Panc1 (cell line): ENCODE measurements at regions not wholly inside any gene's neighbourhood (a gene's known extent, or its start where the extent isn't known, plus 50 kb on each side); places are given as distances from the start of the nearest gene placed in this dataset.

Experiments
- ATAC-seq: fragments of 200-7000 bp; cut with Tn5 transposase; 2 replicates; pipeline ENCODE4 v1.9.1; 2020; ENCODE audit warnings: mild to moderate bottlenecking, moderate library complexity
- BruUV-seq: library from RNA; stranded (reverse); fragments of 400-500 nt; replicated peaks from 2 replicates; lab custom pipeline; 2021; lab: Mats Ljungman, UMichigan
- CTCF ChIA-PET: fragments of 300-600 bp; sonication (Branson Sonifier 250); formaldehyde crosslinking; loops from one replicate; lab custom pipeline; 2022; ENCODE audit warnings: antibody characterized with exemption; lab: Charles Lee
- POLR2A ChIA-PET: fragments of 300-600 bp; sonication (Branson Sonifier 250); formaldehyde crosslinking; loops from one replicate; lab custom pipeline; 2022; ENCODE audit warnings: antibody characterized with exemption; lab: Charles Lee
- DNase-seq: peaks from one replicate; pipeline ENCODE4 v3.0.0-alpha.2; 2010; ENCODE audit warnings: low read depth, low spot score
- H3K27ac ChIP-seq: 2 replicates; pipeline ENCODE4 v1.5.1; 2011; ENCODE audit warnings: mild to moderate bottlenecking, low read length, inconsistent platforms
- H3K27me3 ChIP-seq: fragments of 200-500 bp; sonication (Bioruptor generic); 2 replicates; pipeline ENCODE4 v1.6.0; 2014; ENCODE audit warnings: low read length, inconsistent platforms; ENCODE audit not compliant: control insufficient read depth, insufficient read depth
- H3K36me3 ChIP-seq: fragments of 200-500 bp; sonication (Bioruptor generic); 2 replicates; pipeline ENCODE4 v1.5.1; 2014; ENCODE audit warnings: inconsistent platforms, mild to moderate bottlenecking, low read length, moderate library complexity; ENCODE audit not compliant: control insufficient read depth, insufficient read depth
- H3K4me1 ChIP-seq: 2 replicates; pipeline ENCODE4 v1.5.1; 2011; ENCODE audit warnings: inconsistent platforms, mild to moderate bottlenecking, low read length, moderate library complexity; ENCODE audit not compliant: control insufficient read depth, insufficient read depth
- H3K4me3 ChIP-seq, 2 experiments: 2 replicates each; pipeline ENCODE4 v1.5.1; 2011 to 2012; ENCODE audit warnings: low read depth in 2 of 2, low read length in 2 of 2, mild to moderate bottlenecking in 2 of 2, inconsistent platforms in 1 of 2, moderate library complexity in 1 of 2
- H3K9me3 ChIP-seq: fragments of 200-500 bp; sonication (Bioruptor generic); 2 replicates; pipeline ENCODE4 v1.5.1; 2014; ENCODE audit warnings: low read depth, mild to moderate bottlenecking, inconsistent platforms, low read length, moderate library complexity; ENCODE audit not compliant: control insufficient read depth, insufficient read depth
- CTCF ChIP-seq: fragments of 450-650 bp; IDR thresholded peaks from 2 replicates; pipeline ENCODE4 v1.5.1; 2017; ENCODE audit warnings: mild to moderate bottlenecking
- POLR2AphosphoS5 ChIP-seq: IDR thresholded peaks from 2 replicates; pipeline ENCODE4 v1.6.1; 2012; ENCODE audit warnings: mild to moderate bottlenecking, low read depth, low read length, moderate library complexity
- REST ChIP-seq, 2 experiments: IDR thresholded peaks; 2 replicates each; pipeline ENCODE4 v1.6.1; 2011 to 2012; ENCODE audit warnings: low read depth in 2 of 2, control low read depth in 1 of 2, low read length in 1 of 2, mild to moderate bottlenecking in 1 of 2, moderate library complexity in 1 of 2; ENCODE audit not compliant: insufficient read depth in 1 of 2
- SIN3A ChIP-seq: IDR thresholded peaks from 2 replicates; pipeline ENCODE4 v1.6.1; 2012; ENCODE audit warnings: low read depth, mild to moderate bottlenecking, low read length, moderate library complexity, borderline replicate concordance; ENCODE audit not compliant: insufficient read depth
- TCF7L2 ChIP-seq: IDR thresholded peaks from 2 replicates; pipeline ENCODE4 v1.6.1; 2011; ENCODE audit warnings: mild to moderate bottlenecking, low read depth, low read length, inconsistent platforms
- in situ Hi-C: cut with HindIII; loops from 2 replicates; pipeline ENCODE4 v1.10.0; 2016; ENCODE audit warnings: low sequenced_read_pairs, low pct_unique_long_range_greater_than_20kb
- intact Hi-C: fragments of 100-400 bp; cut with micrococcal nuclease; formaldehyde crosslinking; loops from one replicate; pipeline ENCODE4 v1.10.0; 2022; ENCODE audit not compliant: unreplicated experiment

GRCh38 chr2:239881031-239881471 is 144.1 kb downstream of the NDUFA10 start:
- no peak for DNase-seq
- TF ChIP-seq TCF7L2: no peak
- no peak for TF ChIP-seq REST (IDR thresholded peaks at IDR 0.05; ENCODE audit: insufficient read depth in 1 of 2, low read depth in 2 of 2, low read length in 1 of 2)
- TF ChIP-seq SIN3A: no peak
- TF ChIP-seq CTCF: no peak
- TF ChIP-seq POLR2AphosphoS5: no peak
- no peak overlapping the region for H3K27ac ChIP-seq
- POLR2A ChIA-PET: no interaction called here
- ATAC-seq: no peak
- BruUV-seq: no TSS peak
- intact Hi-C loops: no loop called here
- H3K36me3 ChIP-seq: no peaks in the 10 kb centered on the region
- H3K9me3 ChIP-seq: peaks cover 16% of the 10 kb centered on the region; the same call in 1 of the 2 replicates
- H3K4me3 ChIP-seq: no peak overlapping the region
- peaks cover 5% of the 10 kb centered on the region for H3K27me3 ChIP-seq
- in situ Hi-C loops: no loop called here
- CTCF ChIA-PET: no interaction called here
- H3K4me1 ChIP-seq: no peaks in the 10 kb centered on the region

GRCh38 chr2:239880396-239880795 is 144.7 kb downstream of the NDUFA10 start:
- POLR2A ChIA-PET: no interaction called here

More at GRCh38 chr2:239880396-239880795, 144.7 kb downstream of the NDUFA10 start:
- TF ChIP-seq POLR2AphosphoS5: no peak
- no peak for TF ChIP-seq TCF7L2
- TF ChIP-seq CTCF: no peak
- TF ChIP-seq REST (IDR thresholded peaks at IDR 0.05; ENCODE audit: insufficient read depth in 1 of 2, low read depth in 2 of 2, low read length in 1 of 2): no peak
- TF ChIP-seq SIN3A: no peak
- Histone ChIP-seq H3K9me3 (peaks cover 12% of the 10 kb centered on the region; the same call in 1 of the 2 replicates), H3K4me1 (no peaks in the 10 kb centered on the region), H3K4me3 (no peak overlapping the region), H3K27me3 (peaks cover 5% of the 10 kb centered on the region), H3K27ac (no peak overlapping the region), H3K36me3 (no peaks in the 10 kb centered on the region)
- no TSS peak for BruUV-seq
- DNase-seq (no peak), ATAC-seq (no peak)
- intact Hi-C loops: no loop called here
- CTCF ChIA-PET: no interaction called here
- in situ Hi-C loops: no loop called here
